H54 (cell line): ENCODE measurements at regions not wholly inside any gene's neighbourhood (a gene's known extent, or its start where the extent isn't known, plus 50 kb on each side); places are given as distances from the start of the nearest gene placed in this dataset.
"Not testable (repeated sequence)": the region's sequence is repeated elsewhere in the genome, so short reads cannot be mapped to it uniquely, and the experiment has no call there.

ENCODE experiments used
- DNase-seq: peaks from one replicate; pipeline ENCODE4 v3.0.0; 2011; ENCODE audit warnings: low spot score, mixed read lengths; ENCODE audit not compliant: insufficient read length
- FAIRE-seq: peaks from 3 replicates; lab custom pipeline; 2011; peaks lifted over from hg19 to GRCh38; lab: Jason Lieb, UNC
- POLR2A ChIP-seq: IDR thresholded peaks from 2 replicates; pipeline ENCODE4 v1.6.1; 2011; ENCODE audit warnings: low read depth, mild to moderate bottlenecking, low read length

DNA sequence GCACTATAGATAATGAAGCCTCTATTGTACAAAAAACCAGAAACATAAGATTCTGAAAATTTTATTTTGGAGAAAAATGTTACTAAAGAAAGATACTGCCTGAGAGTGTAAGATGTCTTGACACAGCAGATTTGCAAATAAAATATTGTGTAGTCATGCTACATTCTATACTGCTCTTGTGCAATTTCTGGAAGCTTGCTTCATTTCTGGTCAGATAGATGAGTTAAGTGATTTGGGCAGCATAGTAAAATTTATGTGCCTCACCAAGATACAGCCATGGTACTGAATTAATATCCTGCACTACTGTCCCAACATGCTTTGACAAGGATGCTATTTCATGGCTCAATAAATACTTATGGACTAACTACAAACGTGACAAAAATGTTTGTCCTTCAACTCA is 55.1 kb upstream of the STARD13 start:
- no peak for FAIRE-seq
- TF ChIP-seq POLR2A, result no peak
- no peak for DNase-seq

DNA sequence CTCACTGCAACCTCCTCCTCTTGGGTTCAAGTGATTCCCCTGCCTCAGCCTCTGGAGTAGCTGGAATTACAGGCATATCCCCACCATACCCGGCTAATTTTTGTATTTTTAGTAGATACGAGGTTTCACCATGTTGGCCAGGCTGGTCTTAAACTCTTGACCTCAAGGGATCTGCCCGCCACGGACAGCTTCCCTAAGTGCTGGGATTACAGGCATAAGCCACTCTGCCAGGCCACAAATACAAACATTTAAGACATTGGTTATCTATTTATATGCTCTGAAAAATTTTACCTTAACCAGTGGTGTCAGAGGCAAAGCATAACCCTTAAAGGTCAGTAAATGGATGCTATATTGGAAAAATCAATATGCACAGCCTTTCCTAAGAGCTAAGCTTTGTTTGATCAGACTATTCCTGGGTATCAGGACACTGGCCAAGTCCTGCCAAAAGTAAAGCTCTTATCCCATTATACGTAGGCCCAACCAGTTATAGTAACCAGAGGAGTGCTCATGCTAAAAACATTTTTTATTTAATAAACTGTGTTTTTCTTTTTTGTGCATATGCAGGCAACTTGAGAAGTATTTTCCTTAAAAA is 56.4 kb upstream of the STARD13 start:
- FAIRE-seq (no peak), DNase-seq (no peak)
- TF ChIP-seq POLR2A, result no peak

DNA sequence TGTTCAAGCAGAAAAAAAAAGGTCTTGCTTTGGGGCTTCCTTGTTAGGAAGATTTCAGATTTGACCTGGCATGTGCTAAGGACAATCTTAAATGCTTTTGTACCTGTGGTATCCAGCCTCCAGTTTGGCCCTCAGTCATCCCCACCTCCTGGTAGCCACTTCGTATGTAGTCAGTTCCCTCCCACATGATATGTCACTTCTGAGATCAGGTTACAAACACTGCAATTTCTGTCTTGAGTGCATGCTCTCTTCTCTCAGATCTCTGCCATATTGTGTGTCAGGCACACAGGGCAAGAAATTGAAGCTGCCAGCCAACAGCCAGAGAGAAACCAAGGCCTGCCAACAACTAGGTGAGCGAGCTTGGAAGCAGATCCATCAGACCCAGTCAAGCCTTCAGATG is 60.3 kb upstream of the STARD13 start:
- DNase-seq (no peak), FAIRE-seq (no peak)
- TF ChIP-seq POLR2A, result no peak

DNA sequence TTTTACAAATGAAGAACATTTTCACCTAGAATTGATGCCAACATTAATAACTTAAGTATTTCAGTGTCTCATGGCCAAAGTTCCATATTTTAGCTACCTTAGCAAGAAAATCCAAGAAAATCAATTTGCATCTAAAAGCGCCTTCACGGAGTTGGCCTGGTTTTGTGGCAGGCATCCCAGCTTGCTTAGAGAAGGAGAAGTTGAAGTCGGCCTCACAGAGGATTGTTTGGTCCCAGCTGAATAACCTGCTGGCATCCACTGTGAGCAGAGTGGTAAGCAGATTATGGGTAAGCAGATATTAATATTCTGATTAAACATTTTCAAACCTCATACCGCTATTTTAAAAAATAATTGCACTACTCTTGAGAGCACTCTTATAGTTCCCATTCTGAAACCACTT is 62.3 kb upstream of the STARD13 start:
- no peak for FAIRE-seq
- no peak for TF ChIP-seq POLR2A
- no peak for DNase-seq

DNA sequence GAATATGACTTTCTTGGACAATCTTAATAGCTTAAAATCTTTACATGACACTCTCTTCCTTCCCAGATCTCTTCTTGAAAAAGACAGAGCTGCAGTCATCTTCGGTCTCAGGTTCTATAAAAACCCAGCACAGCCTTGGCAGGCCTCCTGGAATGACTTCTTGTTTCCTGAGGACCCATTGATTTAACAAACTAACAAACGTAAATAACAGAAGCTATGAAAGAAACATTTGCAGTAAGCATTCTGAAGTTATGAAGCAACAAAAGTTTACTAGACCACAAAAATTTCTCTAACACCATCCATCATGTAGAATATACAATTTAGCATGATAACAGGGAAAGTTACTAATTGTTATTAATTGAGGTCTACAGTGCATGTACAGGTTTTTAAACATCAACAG is 62.8 kb upstream of the STARD13 start:
- FAIRE-seq (no peak), DNase-seq (no peak)

DNA sequence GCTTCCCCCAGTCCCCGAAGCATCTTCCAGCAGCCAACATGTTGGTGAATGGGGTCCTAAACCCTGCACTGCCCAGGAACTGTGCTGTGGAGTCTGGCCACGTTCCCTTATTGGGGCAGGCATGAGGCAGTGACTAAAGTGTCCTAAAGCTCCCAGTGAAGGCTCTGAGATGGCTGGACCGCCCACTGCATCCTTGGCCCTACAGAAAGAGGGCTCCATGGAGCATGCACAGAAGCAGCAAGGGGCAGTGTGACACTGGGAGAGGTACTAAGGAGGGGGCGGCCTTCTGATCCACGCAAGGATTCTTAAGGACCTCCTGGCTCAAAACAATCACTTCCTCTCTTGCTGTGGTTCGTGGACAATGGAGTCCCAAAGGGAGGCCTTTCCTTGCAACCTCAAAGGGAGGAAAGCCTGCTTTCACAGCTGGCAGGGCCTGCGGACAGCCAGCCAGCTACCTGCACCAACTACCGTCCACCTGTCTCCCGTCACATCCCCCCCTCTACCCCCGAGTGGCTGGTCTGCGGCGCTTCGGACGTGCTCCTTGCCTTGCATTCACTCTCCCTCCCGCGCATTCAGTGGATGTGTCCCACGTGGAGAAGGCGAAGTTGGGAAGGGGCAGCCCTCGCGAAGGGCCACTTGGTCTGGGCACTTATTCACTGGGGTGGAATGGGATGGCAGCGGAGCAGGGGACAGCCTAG is 63.9 kb upstream of the STARD13 start:
- DNase-seq (no peak), FAIRE-seq (no peak)
- no peak for TF ChIP-seq POLR2A

More for the DNA sequence above, 62.8 kb upstream of the STARD13 start:
- TF ChIP-seq POLR2A, result no peak

DNA sequence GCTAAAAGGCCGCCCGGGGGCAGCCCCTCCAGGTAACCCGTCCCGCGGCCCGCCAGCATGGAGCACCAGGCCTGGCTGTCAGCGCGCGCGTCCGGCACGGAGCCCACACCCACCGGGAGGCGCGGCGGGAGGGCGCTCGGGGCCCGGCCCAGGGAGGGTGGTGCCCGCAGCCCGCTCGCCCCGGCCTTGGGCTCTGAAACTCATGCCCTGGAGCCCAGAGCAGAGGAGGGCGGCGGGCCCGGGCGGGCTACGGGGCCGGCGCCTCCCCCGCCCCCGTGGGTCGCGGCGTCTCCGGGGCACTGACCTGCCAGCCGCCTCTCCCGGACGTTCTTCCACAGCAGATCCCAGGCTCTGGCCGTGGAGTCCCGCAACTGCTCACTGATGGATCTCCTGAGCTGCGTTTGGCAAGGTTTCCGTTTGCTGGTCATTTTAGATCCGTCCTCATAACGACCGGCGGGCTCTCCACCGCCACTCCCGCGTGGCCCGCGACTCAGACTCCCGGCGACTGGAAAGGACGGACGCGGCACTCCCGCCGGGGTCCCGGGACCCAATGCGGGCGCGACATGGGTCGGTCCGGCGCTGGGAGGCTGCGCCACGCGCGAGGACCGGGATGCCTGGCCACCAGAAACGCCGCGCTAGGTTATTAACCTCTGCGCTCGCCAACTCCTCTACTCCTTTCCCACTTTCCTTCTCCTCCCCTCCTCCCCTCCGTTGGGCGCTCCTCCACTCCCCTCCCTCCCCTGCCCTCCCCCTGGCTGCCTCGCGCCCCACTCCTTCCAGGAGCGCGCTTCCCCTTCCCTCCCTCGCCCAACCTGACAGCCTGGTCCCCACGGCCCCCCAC is 64.7 kb upstream of the STARD13 start:
- DNase-seq (peak; percentile 26), FAIRE-seq (no peak)
- no peak; the same call in 1 of the 2 replicates for TF ChIP-seq POLR2A

DNA sequence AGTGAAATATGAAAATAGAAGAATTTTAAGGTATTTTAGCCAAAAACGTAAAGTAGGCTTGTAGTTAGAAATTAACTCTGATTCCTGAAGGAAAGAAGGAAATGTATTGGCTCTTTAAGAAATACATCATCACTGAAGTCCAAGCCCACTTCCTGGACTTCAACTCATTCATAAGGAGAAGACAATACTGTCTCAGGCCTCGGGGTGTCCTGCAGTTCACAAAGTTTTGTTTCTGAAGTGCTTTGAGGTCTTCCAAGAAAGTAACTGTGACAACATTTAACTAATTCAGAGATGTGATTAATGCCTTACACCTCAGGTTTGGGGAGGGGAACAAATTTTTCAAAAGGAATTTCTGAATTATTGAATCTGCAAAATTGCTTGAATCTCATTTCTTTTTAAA is 65.8 kb upstream of the STARD13 start:
- no peak for FAIRE-seq
- no peak for TF ChIP-seq POLR2A
- DNase-seq, result peak; percentile 53

DNA sequence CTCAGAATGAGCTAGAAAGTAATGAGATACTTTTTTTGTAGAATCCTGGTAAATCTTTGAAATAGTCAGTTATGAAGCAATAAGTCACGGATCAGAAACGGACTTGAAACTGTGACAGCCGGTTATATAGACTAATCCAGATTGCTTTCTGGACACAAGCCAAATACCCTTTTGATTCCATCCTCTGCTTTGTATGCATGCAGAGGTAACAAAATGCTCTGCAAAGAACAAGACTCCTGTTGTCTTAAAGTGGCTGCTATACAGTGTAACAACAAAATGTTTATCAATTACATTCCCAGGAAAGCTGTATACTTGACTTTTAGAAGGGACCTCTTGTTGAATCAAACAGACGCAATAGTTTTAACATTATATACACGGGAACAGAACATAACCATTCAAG is 66.5 kb upstream of the STARD13 start:
- no peak for TF ChIP-seq POLR2A
- FAIRE-seq, result no peak
- DNase-seq, result no peak

DNA sequence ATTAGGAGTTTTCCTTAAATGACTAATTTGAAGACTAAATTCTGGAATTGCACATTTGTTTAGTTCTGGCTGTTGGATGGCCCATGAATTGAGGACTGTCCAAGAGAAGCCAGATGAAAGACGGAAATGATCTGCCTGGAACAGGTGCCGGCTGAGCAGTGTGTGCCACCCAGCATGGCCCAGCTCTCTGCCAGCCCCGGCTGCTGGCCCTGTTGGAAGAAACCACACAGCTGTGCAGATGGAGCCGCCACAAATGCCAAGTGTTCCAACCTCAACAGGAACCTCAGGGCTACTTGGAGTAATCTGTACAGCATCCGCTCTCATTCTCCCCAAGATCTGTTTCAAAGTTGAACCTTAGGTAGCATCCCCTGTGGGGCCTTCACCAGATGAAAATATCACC is 67.0 kb upstream of the STARD13 start:
- TF ChIP-seq POLR2A, result no peak
- DNase-seq (no peak), FAIRE-seq (no peak)

DNA sequence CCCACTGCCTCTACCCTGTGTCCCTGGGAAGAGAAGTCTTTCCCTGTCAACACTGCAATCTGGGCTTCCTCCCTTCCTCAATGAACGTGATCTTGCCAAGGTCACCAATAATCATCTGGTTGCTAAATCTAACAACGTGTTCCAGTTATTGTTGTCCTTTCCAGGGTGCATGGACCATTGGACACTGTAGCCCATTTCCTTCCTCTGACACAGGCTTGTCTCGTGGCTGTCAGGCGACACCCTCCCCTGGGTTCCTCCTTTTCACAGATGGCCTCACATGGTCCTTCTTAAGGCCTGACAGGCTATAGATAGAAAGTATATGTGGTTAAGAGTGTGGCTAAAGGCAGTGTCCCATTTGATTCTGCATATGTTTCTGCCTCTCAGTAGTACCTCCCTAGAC is 67.7 kb upstream of the STARD13 start:
- TF ChIP-seq POLR2A, result no peak
- DNase-seq (no peak), FAIRE-seq (no peak)

DNA sequence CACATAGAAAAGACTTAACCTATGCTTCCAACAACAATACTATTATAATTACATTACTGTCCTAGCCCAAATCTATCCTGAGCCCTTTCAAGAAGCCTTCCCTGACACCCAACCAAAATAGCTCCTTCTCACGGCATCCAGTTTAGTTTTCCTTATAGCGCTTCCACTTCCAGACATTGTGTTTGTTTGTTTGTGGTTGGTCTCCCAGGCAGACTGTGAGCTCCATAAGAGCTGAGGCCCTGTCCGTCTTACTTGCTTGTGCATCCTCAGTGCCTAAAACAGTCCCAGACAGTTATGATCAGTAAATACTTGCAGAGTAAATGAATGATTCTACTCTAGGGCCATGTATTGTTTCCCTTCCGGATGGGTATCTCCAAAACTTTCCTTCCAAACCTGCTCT is 68.1 kb upstream of the STARD13 start:
- TF ChIP-seq POLR2A, result no peak
- DNase-seq, result no peak
- no peak for FAIRE-seq

DNA sequence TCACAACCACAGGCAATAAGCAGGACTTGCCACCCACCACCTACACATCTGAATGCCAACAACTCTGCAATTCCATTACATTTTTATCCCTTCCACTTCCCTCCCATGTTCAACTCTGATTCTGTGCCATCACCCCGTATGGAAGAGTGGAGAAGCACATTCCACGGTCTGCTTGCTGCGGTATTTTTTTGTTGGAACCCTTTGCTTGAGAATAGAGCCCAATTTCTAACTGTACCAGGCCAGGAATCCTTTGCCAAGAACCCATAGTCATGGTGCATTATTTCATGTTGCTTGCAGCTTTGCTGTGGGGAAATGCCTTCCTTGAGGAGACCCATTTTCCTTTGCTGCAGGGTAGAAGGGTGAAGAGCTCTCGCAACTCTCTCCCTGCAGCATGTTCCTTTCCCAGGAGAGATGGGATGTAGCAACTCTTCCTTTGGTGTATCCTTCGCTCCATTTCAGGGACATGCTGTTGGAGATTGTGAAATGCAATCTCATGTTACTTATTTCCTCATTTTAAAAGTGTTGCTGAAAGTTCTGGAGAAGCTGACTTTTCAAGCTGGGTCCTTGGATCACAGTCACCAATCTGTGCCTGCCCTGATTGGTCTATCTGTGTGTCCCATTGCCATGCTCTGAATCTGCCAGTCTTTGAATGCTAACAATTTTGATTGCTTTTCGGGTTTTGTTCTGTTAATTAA is 69.8 kb upstream of the STARD13 start:
- no peak for DNase-seq
- TF ChIP-seq POLR2A, result no peak
- FAIRE-seq, result no peak

DNA sequence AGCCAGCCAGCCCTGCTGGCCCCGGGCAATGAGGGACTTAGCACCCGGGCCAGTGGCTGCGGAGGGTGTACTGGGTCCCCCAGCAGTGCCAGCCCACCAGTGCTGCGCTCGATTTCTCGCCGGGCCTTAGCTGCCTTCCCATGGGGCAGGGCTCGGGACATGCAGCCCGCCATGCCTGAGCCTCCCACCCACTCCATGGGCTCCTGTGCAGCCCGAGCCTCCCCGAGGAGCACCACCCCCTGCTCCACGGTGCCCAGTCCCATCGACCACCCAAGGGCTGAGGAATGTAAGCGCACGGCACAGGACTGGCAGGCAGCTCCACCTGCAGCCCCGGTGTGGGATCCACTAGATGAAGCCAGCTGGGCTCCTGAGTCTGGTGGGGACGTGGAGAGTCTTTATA is 72.5 kb upstream of the STARD13 start:
- not testable (repeated sequence) for FAIRE-seq, DNase-seq
